Endodermal cell (in vitro differentiated cells): ENCODE measurements at regions not wholly inside any gene's neighbourhood (a gene's known extent, or its start where the extent isn't known, plus 50 kb on each side); places are given as distances from the start of the nearest gene placed in this dataset.

Source experiments
- DNase-seq: peaks from one replicate; pipeline ENCODE4 v3.0.0-alpha.2; 2017
- H3K27ac ChIP-seq: 2 replicates; pipeline ENCODE4 v1.5.1; 2013; ENCODE audit warnings: mild to moderate bottlenecking, low read depth, low read length, moderate library complexity
- H3K27me3 ChIP-seq: 2 replicates; pipeline ENCODE4 v1.6.1; 2013; ENCODE audit warnings: mild to moderate bottlenecking, low read length, moderate library complexity; ENCODE audit not compliant: insufficient read depth, control insufficient read depth, poor library complexity, severe bottlenecking
- H3K36me3 ChIP-seq: 2 replicates; pipeline ENCODE4 v1.7.0; 2013; ENCODE audit warnings: mild to moderate bottlenecking, low read length, moderate library complexity; ENCODE audit not compliant: control insufficient read depth, insufficient read depth
- H3K4me1 ChIP-seq: one replicate; pipeline ENCODE4 v1.7.0; 2013; ENCODE audit warnings: low read length; ENCODE audit not compliant: control insufficient read depth, insufficient read depth
- H3K4me3 ChIP-seq: 2 replicates; pipeline ENCODE4 v1.5.1; 2013; ENCODE audit warnings: mild to moderate bottlenecking, low read length, moderate library complexity
- H3K9ac ChIP-seq: 2 replicates; pipeline ENCODE4 v1.6.1; 2013; ENCODE audit warnings: mild to moderate bottlenecking, low read length, moderate library complexity; ENCODE audit not compliant: poor library complexity, severe bottlenecking; ENCODE audit errors: extremely low read depth
- H3K9me3 ChIP-seq: 2 replicates; pipeline ENCODE4 v1.6.1; 2013; ENCODE audit warnings: mild to moderate bottlenecking, low read length, moderate library complexity; ENCODE audit not compliant: control insufficient read depth
- H3K27ac Mint-ChIP-seq: 2 replicates; pipeline ENCODE4 v1.8.0; 2020; ENCODE audit warnings: mixed read lengths
- H3K27me3 Mint-ChIP-seq: 2 replicates; pipeline ENCODE4 v1.8.0; 2021; ENCODE audit warnings: mild to moderate bottlenecking, mixed read lengths; ENCODE audit not compliant: insufficient read depth
- H3K36me3 Mint-ChIP-seq: 2 replicates; pipeline ENCODE4 v1.8.0; 2020; ENCODE audit warnings: low read depth, mixed read lengths
- H3K4me1 Mint-ChIP-seq: 2 replicates; pipeline ENCODE4 v1.8.0; 2020; ENCODE audit warnings: mixed read lengths
- H3K4me3 Mint-ChIP-seq: 2 replicates; pipeline ENCODE4 v1.8.0; 2020; ENCODE audit warnings: mild to moderate bottlenecking, moderate library complexity, mixed read lengths
- H3K9me3 Mint-ChIP-seq: 2 replicates; pipeline ENCODE4 v1.8.0; 2020; ENCODE audit warnings: mild to moderate bottlenecking, mixed read lengths
- WGBS, 2 experiments: methylation state at CpG; one replicate each; pipeline versions ENCODE4 v1.1.5 to v1.1.7; 2013; ENCODE audit warnings: missing lambda C conversion rate in 2 of 2, mixed read lengths in 1 of 2; ENCODE audit not compliant: insufficient coverage in 1 of 2, insufficient read length in 1 of 2; 5-methylcytosine and 5-hydroxymethylcytosine counted together
- TF ChIP-seq, protein P1 (sequence below): fragments of 200-600 bp; sonication (generic); conservative IDR thresholded peaks from 2 replicates; pipeline ENCODE4 v1.5.0; 2021; ENCODE audit warnings: antibody characterized with exemption, mild to moderate bottlenecking

DNA sequence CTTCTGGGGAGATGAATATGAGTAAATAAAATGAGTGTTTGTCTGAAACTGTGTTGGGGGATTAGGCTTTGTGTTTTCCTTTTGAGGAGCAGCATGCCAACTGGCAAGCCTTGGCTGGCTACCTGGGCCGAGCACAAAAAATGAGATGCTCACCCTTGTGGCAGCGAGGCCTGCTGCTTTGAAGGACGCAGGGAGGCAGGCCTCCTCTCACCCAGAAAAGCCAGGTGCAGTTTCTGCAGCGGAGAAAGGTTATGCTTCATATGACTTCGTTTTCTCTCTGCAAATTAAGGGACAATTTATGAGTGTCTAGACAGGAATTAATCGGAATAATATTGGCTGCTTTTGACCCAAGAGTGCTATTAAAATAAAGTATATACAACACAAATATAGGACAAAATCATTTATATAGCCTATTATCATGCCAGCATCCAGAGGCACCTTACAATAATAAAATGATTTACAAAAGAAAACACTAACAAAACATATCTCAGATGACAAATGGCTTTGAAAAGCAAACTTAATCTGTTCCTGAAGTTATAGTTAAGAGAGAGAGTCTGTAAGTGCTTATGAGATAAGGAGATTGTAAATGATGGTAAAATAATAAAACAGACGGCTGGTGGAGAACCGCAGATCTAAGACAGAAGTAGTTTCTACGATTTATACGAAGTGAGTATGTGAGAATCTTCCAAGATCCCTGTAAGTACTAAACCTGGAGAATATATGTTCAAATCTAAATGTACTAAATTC, 682.8 kb upstream of the NR2F2 start:
- H3K9me3 Mint-ChIP-seq: no peaks in the 10 kb centered on the region
- no peak for DNase-seq

GRCh38 chr15:95653361-95653805, 677.1 kb upstream of the NR2F2 start:
- Mint-ChIP-seq H3K27ac (no peak overlapping the region), H3K4me3 (no peak overlapping the region), H3K36me3 (no peaks in the 10 kb centered on the region), H3K4me1 (no peaks in the 10 kb centered on the region), H3K27me3 (no peaks in the 10 kb centered on the region), H3K9me3 (no peaks in the 10 kb centered on the region)
- Histone ChIP-seq H3K9ac (no peak overlapping the region), H3K9me3 (no peaks in the 10 kb centered on the region), H3K27me3 (no peaks in the 10 kb centered on the region), H3K4me3 (no peak overlapping the region), H3K36me3 (no peaks in the 10 kb centered on the region), H3K27ac (no peak overlapping the region), H3K4me1 (no peaks in the 10 kb centered on the region)
- TF ChIP-seq, protein P1, sequence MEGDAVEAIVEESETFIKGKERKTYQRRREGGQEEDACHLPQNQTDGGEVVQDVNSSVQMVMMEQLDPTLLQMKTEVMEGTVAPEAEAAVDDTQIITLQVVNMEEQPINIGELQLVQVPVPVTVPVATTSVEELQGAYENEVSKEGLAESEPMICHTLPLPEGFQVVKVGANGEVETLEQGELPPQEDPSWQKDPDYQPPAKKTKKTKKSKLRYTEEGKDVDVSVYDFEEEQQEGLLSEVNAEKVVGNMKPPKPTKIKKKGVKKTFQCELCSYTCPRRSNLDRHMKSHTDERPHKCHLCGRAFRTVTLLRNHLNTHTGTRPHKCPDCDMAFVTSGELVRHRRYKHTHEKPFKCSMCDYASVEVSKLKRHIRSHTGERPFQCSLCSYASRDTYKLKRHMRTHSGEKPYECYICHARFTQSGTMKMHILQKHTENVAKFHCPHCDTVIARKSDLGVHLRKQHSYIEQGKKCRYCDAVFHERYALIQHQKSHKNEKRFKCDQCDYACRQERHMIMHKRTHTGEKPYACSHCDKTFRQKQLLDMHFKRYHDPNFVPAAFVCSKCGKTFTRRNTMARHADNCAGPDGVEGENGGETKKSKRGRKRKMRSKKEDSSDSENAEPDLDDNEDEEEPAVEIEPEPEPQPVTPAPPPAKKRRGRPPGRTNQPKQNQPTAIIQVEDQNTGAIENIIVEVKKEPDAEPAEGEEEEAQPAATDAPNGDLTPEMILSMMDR: no peak
- WGBS, 2 experiments: 89 to 94% methylated on average over 3 to 8 of the region's 8 CpGs
- DNase-seq: no peak

More for the DNA sequence above, 682.8 kb upstream of the NR2F2 start:
- Histone ChIP-seq H3K27me3 (no peaks in the 10 kb centered on the region), H3K36me3 (no peaks in the 10 kb centered on the region), H3K27ac (no peak overlapping the region), H3K4me3 (no peak overlapping the region), H3K9me3 (no peaks in the 10 kb centered on the region), H3K4me1 (no peaks in the 10 kb centered on the region), H3K9ac (no peak overlapping the region)
- Mint-ChIP-seq H3K27me3 (no peaks in the 10 kb centered on the region), H3K36me3 (no peaks in the 10 kb centered on the region), H3K27ac (no peak overlapping the region), H3K4me1 (no peaks in the 10 kb centered on the region), H3K4me3 (no peak overlapping the region)
- TF ChIP-seq, protein P1: no peak
- WGBS, 2 experiments: 94% methylated on average over 4 to 10 of the region's 10 CpGs

GRCh38 chr15:95655089-95655607, 675.4 kb upstream of the NR2F2 start:
- WGBS, 2 experiments: 92 to 100% methylated on average over 1 to 4 of the region's 4 CpGs

More at GRCh38 chr15:95655089-95655607, 675.4 kb upstream of the NR2F2 start:
- TF ChIP-seq, protein P1: no peak
- Histone ChIP-seq H3K27ac (no peak overlapping the region), H3K4me1 (no peaks in the 10 kb centered on the region), H3K27me3 (no peaks in the 10 kb centered on the region), H3K9ac (no peak overlapping the region), H3K4me3 (no peak overlapping the region), H3K36me3 (no peaks in the 10 kb centered on the region), H3K9me3 (no peaks in the 10 kb centered on the region)
- Mint-ChIP-seq H3K27ac (no peak overlapping the region), H3K27me3 (no peaks in the 10 kb centered on the region), H3K4me3 (no peak overlapping the region), H3K4me1 (no peaks in the 10 kb centered on the region), H3K36me3 (no peaks in the 10 kb centered on the region), H3K9me3 (no peaks in the 10 kb centered on the region)
- no peak for DNase-seq
